H1 (cell line): ENCODE measurements at regions not wholly inside any gene's neighbourhood (a gene's known extent, or its start where the extent isn't known, plus 50 kb on each side); places are given as distances from the start of the nearest gene placed in this dataset.

Experiments used
- EP300 ChIP-seq, 2 experiments: IDR thresholded peaks; 1 replicate in 1 of 2; 2 replicates in 1 of 2; pipeline ENCODE4 v1.6.1; 2011 to 2012; ENCODE audit warnings: low read depth in 2 of 2, low read length in 2 of 2, mild to moderate bottlenecking in 2 of 2, borderline replicate concordance in 1 of 2, inconsistent platforms in 1 of 2, moderate library complexity in 1 of 2
- FOSL1 ChIP-seq: IDR thresholded peaks from 2 replicates; pipeline ENCODE4 v1.6.1; 2011; ENCODE audit warnings: mild to moderate bottlenecking, low read depth, low read length, moderate library complexity; ENCODE audit not compliant: insufficient read depth
- JUND ChIP-seq: IDR thresholded peaks from 2 replicates; pipeline ENCODE4 v1.6.1; 2011; ENCODE audit warnings: mild to moderate bottlenecking, improper control_type of control experiment, low read length
- RFX5 ChIP-seq: IDR thresholded peaks from 2 replicates; pipeline ENCODE4 v1.6.1; 2011; ENCODE audit warnings: low read depth, low read length, improper control_type of control experiment, borderline replicate concordance
- RNF2 ChIP-seq: fragments of 200-900, 300-1000 bp; sonication (generic); IDR thresholded peaks from 2 replicates; pipeline ENCODE4 v1.7.1; 2016; ENCODE audit warnings: borderline replicate concordance, low read depth, mild to moderate bottlenecking, antibody characterized with exemption, low read length; ENCODE audit not compliant: poor library complexity, severe bottlenecking; ENCODE audit errors: missing control alignments
- SP1 ChIP-seq: IDR thresholded peaks from 2 replicates; pipeline ENCODE4 v1.6.1; 2011; ENCODE audit warnings: low read depth, low read length
- SRF ChIP-seq: IDR thresholded peaks from 2 replicates; pipeline ENCODE4 v1.6.1; 2011; ENCODE audit warnings: mild to moderate bottlenecking, low read depth, low read length, moderate library complexity
- TAF1 ChIP-seq: IDR thresholded peaks from 2 replicates; pipeline ENCODE4 v1.6.1; 2011; ENCODE audit warnings: mild to moderate bottlenecking, low read depth, low read length
- TF ChIP-seq, protein P1 (sequence below), 3 experiments: IDR thresholded peaks; 1 replicate in 2 of 3; 2 replicates in 1 of 3; pipeline versions ENCODE4 v1.5.1 to v1.6.1; 2011; ENCODE audit warnings: low read length in 3 of 3, mild to moderate bottlenecking in 3 of 3, inconsistent platforms in 2 of 3, low read depth in 1 of 3, moderate library complexity in 1 of 3; ENCODE audit not compliant: insufficient read depth in 1 of 3; ENCODE audit errors: control extremely low read depth in 1 of 3
- TF ChIP-seq, protein P2 (sequence below): IDR thresholded peaks from 2 replicates; pipeline ENCODE4 v1.6.1; 2012; ENCODE audit warnings: inconsistent platforms
- TF ChIP-seq, protein P3 (sequence below): IDR thresholded peaks from 2 replicates; pipeline ENCODE4 v1.6.1; 2011; ENCODE audit warnings: low read length, improper control_type of control experiment

DNA sequence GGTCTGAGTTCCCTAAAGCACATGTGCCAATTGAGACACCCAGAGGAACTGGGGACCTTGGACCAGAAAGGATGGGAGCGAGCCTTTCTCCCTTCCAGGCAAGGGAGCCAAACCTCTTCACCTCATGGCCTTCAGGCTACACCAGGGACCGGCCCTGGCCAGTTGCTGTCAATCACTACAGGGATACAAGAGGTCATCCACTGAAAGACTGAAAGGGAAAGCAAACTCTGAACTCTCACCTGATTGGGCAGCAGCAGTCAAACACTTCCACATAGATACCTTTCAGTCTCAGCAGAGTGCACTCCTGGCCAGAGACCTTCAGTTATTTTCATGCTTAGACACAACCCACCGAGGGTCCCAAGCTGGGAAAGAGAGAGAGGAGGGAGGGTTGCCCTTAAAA lies 1956.0 kb upstream of the LRRTM1 start:
- TF ChIP-seq, protein P1, sequence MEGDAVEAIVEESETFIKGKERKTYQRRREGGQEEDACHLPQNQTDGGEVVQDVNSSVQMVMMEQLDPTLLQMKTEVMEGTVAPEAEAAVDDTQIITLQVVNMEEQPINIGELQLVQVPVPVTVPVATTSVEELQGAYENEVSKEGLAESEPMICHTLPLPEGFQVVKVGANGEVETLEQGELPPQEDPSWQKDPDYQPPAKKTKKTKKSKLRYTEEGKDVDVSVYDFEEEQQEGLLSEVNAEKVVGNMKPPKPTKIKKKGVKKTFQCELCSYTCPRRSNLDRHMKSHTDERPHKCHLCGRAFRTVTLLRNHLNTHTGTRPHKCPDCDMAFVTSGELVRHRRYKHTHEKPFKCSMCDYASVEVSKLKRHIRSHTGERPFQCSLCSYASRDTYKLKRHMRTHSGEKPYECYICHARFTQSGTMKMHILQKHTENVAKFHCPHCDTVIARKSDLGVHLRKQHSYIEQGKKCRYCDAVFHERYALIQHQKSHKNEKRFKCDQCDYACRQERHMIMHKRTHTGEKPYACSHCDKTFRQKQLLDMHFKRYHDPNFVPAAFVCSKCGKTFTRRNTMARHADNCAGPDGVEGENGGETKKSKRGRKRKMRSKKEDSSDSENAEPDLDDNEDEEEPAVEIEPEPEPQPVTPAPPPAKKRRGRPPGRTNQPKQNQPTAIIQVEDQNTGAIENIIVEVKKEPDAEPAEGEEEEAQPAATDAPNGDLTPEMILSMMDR (IDR thresholded peaks at IDR 0.05; ENCODE audit: control extremely low read depth in 1 of 3, insufficient read depth in 1 of 3, low read depth in 1 of 3, low read length in 3 of 3): no peak
- TF ChIP-seq EP300 (IDR thresholded peaks at IDR 0.05; ENCODE audit: borderline replicate concordance in 1 of 2, low read depth in 2 of 2, low read length in 2 of 2) (no peak), FOSL1 (no peak), RNF2 (no peak), TAF1 (no peak), RFX5 (no peak), JUND (no peak), SRF (no peak), SP1 (no peak)
- TF ChIP-seq, protein P2, sequence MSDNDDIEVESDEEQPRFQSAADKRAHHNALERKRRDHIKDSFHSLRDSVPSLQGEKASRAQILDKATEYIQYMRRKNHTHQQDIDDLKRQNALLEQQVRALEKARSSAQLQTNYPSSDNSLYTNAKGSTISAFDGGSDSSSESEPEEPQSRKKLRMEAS: no peak
- TF ChIP-seq, protein P3, sequence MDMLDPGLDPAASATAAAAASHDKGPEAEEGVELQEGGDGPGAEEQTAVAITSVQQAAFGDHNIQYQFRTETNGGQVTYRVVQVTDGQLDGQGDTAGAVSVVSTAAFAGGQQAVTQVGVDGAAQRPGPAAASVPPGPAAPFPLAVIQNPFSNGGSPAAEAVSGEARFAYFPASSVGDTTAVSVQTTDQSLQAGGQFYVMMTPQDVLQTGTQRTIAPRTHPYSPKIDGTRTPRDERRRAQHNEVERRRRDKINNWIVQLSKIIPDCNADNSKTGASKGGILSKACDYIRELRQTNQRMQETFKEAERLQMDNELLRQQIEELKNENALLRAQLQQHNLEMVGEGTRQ: no peak
